ENCODE measurements at regions not wholly inside any gene's neighbourhood (a gene's known extent, or its start where the extent isn't known, plus 50 kb on each side); places are given as distances from the start of the nearest gene placed in this dataset.

GRCh38 chr16:20167323-20167722 is 93.6 kb upstream of the GPR139 start:
- TF ChIP-seq HNF1A (IDR thresholded peaks at IDR 0.05; ENCODE audit: low read depth) (no peak), HNF1A (CRISPR knock-in tag; IDR thresholded peaks at IDR 0.05; ENCODE audit: borderline replicate concordance) (no peak)
- FAIRE-seq (no peak), DNase-seq (ENCODE audit: low spot score) (no peak), ATAC-seq (no peak)
- ChIA-PET POLR2A (no interaction called here), CTCF (ENCODE audit: low intra/inter-chr PET ratio, low total read pairs) (no interaction called here)
- no peak overlapping the region for H3K9ac ChIP-seq (ENCODE audit: insufficient read depth, low read depth, low read length)
- H3K9me3 ChIP-seq (ENCODE audit: low read length), result no peaks in the 10 kb centered on the region
- no peaks in the 10 kb centered on the region for H3K79me2 ChIP-seq (ENCODE audit: insufficient read depth, low read length)
- intact Hi-C loops (cut with micrococcal nuclease; ENCODE audit: unreplicated experiment) (no loop called here), in situ Hi-C loops (cut with HindIII; ENCODE audit: extremely low pct_ligation_motif_present, low pct_unique_long_range_greater_than_20kb) (no loop called here)
- H3K4me1 ChIP-seq (ENCODE audit: insufficient read depth, low read length), result no peaks in the 10 kb centered on the region
- H2AFZ ChIP-seq (ENCODE audit: low read length), result no peak overlapping the region
- peaks cover 0 to 17% of the 10 kb centered on the region in 2 experiments; a peak in 3 of 5 replicates for H3K27me3 ChIP-seq (ENCODE audit: control insufficient read depth in 1 of 2, insufficient read depth in 2 of 2, low read length in 2 of 2)
- H3K36me3 ChIP-seq (replicated peaks in 1 of 2; ENCODE audit: control insufficient read depth in 1 of 2, insufficient read depth in 2 of 2, low read length in 2 of 2), result no peaks in the 10 kb centered on the region
- BruUV-seq (replicated peaks), result no TSS peak
- H4K20me1 ChIP-seq (ENCODE audit: insufficient read depth, low read length), result no peaks in the 10 kb centered on the region
- no peak overlapping the region for H3K4me2 ChIP-seq (ENCODE audit: low read depth, low read length)
- 0% methylated on average over 1 of the region's 1 CpG for WGBS (ENCODE audit: low lambda C conversion rate)
- no peak overlapping the region for H3K27ac ChIP-seq (ENCODE audit: extremely low read length, insufficient read depth, low read length)
- H3K4me3 ChIP-seq (replicated peaks in 1 of 3; ENCODE audit: insufficient read depth in 1 of 3, low read depth in 2 of 3, low read length in 3 of 3), result no peak overlapping the region

- H3K4me2 ChIP-seq (ENCODE audit: low read depth, low read length), result no peak overlapping the region
- no peak overlapping the region for H3K27ac ChIP-seq (ENCODE audit: extremely low read length, insufficient read depth, low read length)
- no peaks in the 10 kb centered on the region for H3K36me3 ChIP-seq (replicated peaks in 1 of 2; ENCODE audit: control insufficient read depth in 1 of 2, insufficient read depth in 2 of 2, low read length in 2 of 2)
- TF ChIP-seq JUN (CRISPR knock-in tag; IDR thresholded peaks at IDR 0.05), result no peak
- no peak for TF ChIP-seq RFXANK (CRISPR knock-in tag; IDR thresholded peaks at IDR 0.05)
- no peak for TF ChIP-seq JDP2 (CRISPR knock-in tag; IDR thresholded peaks at IDR 0.05; ENCODE audit: borderline replicate concordance)
- no peak for TF ChIP-seq RBM22 (optimal IDR thresholded peaks at IDR 0.05; ENCODE audit: low read length)
- TF ChIP-seq ZSCAN25 (CRISPR knock-in tag; IDR thresholded peaks at IDR 0.05), result no peak
- no peak for TF ChIP-seq CENPBD1 (CRISPR knock-in tag; IDR thresholded peaks at IDR 0.05; ENCODE audit: borderline replicate concordance, low read depth)
- TF ChIP-seq ZBTB2 (CRISPR knock-in tag; IDR thresholded peaks at IDR 0.05; ENCODE audit: low read depth), result no peak
- no peak for TF ChIP-seq HCFC1 (IDR thresholded peaks at IDR 0.05; ENCODE audit: low read depth, low read length)
- TF ChIP-seq ZNF160 (CRISPR knock-in tag; IDR thresholded peaks at IDR 0.05), result no peak
- TF ChIP-seq ZNF331 (CRISPR knock-in tag; IDR thresholded peaks at IDR 0.05), result no peak
- TF ChIP-seq ATF1 (CRISPR knock-in tag; IDR thresholded peaks at IDR 0.05), result no peak
- H3K4me3 ChIP-seq (replicated peaks in 1 of 3; ENCODE audit: insufficient read depth in 1 of 3, low read depth in 2 of 3, low read length in 3 of 3), result no peak overlapping the region
- no peak for DNase-seq (ENCODE audit: low spot score)
- H2AFZ ChIP-seq (ENCODE audit: low read length), result no peak overlapping the region
- H3K79me2 ChIP-seq (ENCODE audit: insufficient read depth, low read length), result no peaks in the 10 kb centered on the region
- H3K4me1 ChIP-seq (ENCODE audit: insufficient read depth, low read length), result no peaks in the 10 kb centered on the region
- intact Hi-C loops (cut with micrococcal nuclease; ENCODE audit: unreplicated experiment) (no loop called here), in situ Hi-C loops (cut with HindIII; ENCODE audit: extremely low pct_ligation_motif_present, low pct_unique_long_range_greater_than_20kb) (no loop called here)
- POLR2A ChIA-PET, result no interaction called here
- BruUV-seq (replicated peaks), result no TSS peak
- peaks cover 0 to 17% of the 10 kb centered on the region in 2 experiments; a peak in 3 of 5 replicates for H3K27me3 ChIP-seq (ENCODE audit: control insufficient read depth in 1 of 2, insufficient read depth in 2 of 2, low read length in 2 of 2)
- WGBS (ENCODE audit: low lambda C conversion rate), result 16% methylated on average over 15 of the region's 15 CpGs
- CTCF ChIA-PET (ENCODE audit: low intra/inter-chr PET ratio, low total read pairs), result no interaction called here
- FAIRE-seq, result no peak
- no peaks in the 10 kb centered on the region for H4K20me1 ChIP-seq (ENCODE audit: insufficient read depth, low read length)
- no peak for ATAC-seq
- H3K9me3 ChIP-seq (ENCODE audit: low read length), result no peaks in the 10 kb centered on the region
- H3K9ac ChIP-seq (ENCODE audit: insufficient read depth, low read depth, low read length), result no peak overlapping the region
Measured at GRCh38 chr16:20166531-20167235, 93.0 kb upstream of the GPR139 start.
